ENCODE measurements at regions not wholly inside any gene's neighbourhood (a gene's known extent, or its start where the extent isn't known, plus 50 kb on each side); places are given as distances from the start of the nearest gene placed in this dataset.

GRCh38 chr2:122333932-122334331 is 578.5 kb downstream of the TSN start:
- 0% methylated on average over 2 of the region's 2 CpGs for WGBS (ENCODE audit: insufficient coverage, low coverage, missing lambda C conversion rate)
- H2AFZ ChIP-seq (ENCODE audit: low read depth, low read length): no peak overlapping the region
- H3K79me2 ChIP-seq (ENCODE audit: control insufficient read depth, insufficient read depth, low read length): no peaks in the 10 kb centered on the region
- POLR2A ChIA-PET: interaction anchor here (0.7 kb wide), 1 partner anchor 28 kb away, joined by 3 read pairs; no protein-coding TSS in a partner anchor
- no peak overlapping the region for H3K27ac ChIP-seq (ENCODE audit: extremely low read depth, low read depth, low read length)
- H3K4me1 ChIP-seq (replicated peaks in 1 of 2; ENCODE audit: control insufficient read depth in 2 of 2, insufficient read depth in 2 of 2, low read length in 2 of 2): no peaks in the 10 kb centered on the region
- no peak for ATAC-seq
- no peak for DNase-seq (ENCODE audit: extremely low read depth in 1 of 4, low spot score in 3 of 4)
- intact Hi-C loops (cut with micrococcal nuclease): no loop called here
- no peak overlapping the region for H3K4me3 ChIP-seq
- no peak for FAIRE-seq
- no peaks in the 10 kb centered on the region for H3K9me3 ChIP-seq (replicated peaks; ENCODE audit: control insufficient read depth, insufficient read depth, low read depth, low read length)
- in situ Hi-C loops (cut with MboI): no loop called here
- no peak overlapping the region for H3K4me2 ChIP-seq (ENCODE audit: insufficient read depth, low read length)
- TF ChIP-seq RFX7 (CRISPR knock-in tag; IDR thresholded peaks at IDR 0.05) (no peak), PTBP1 (IDR thresholded peaks at IDR 0.05; ENCODE audit: low read depth, low read length) (no peak), GATAD2A (IDR thresholded peaks at IDR 0.05) (no peak), NCOA1 (IDR thresholded peaks at IDR 0.05; ENCODE audit: low read depth) (no peak), KHSRP (IDR thresholded peaks at IDR 0.05) (no peak), KDM1A (IDR thresholded peaks at IDR 0.05) (no peak), RBM22 (IDR thresholded peaks at IDR 0.05; ENCODE audit: low read depth, low read length, poor library complexity, severe bottlenecking) (no peak), ZNF740 (CRISPR knock-in tag; IDR thresholded peaks at IDR 0.05) (no peak), ZNF740 (tag; IDR thresholded peaks at IDR 0.05) (no peak), SIN3B (IDR thresholded peaks at IDR 0.05; ENCODE audit: low read depth) (no peak), ZNF239 (CRISPR knock-in tag; IDR thresholded peaks at IDR 0.05) (no peak), KAT8 (IDR thresholded peaks at IDR 0.05; ENCODE audit: low read depth) (no peak), POU5F1 (IDR thresholded peaks at IDR 0.05; ENCODE audit: borderline replicate concordance, low read depth, low read length, partially characterized antibody) (no peak), PURB (CRISPR knock-in tag; IDR thresholded peaks at IDR 0.05; ENCODE audit: low read depth) (no peak), IRF9 (tag; IDR thresholded peaks at IDR 0.05) (no peak), MBD2 (IDR thresholded peaks at IDR 0.05; ENCODE audit: borderline replicate concordance, low read depth) (no peak), NCOR1 (IDR thresholded peaks at IDR 0.05) (no peak), KDM5B (IDR thresholded peaks at IDR 0.05; ENCODE audit: insufficient replicate concordance, low read depth, low read length) (no peak)
- BruUV-seq (replicated peaks): no TSS peak
- H3K36me3 ChIP-seq (ENCODE audit: control insufficient read depth, insufficient read depth, low read length): no peaks in the 10 kb centered on the region
- H3K9ac ChIP-seq (ENCODE audit: insufficient read depth in 1 of 2, low read depth in 2 of 2, low read length in 2 of 2): no peak overlapping the region
- CTCF ChIA-PET (ENCODE audit: low intra/inter-chr PET ratio): no interaction called here
- no peaks in the 10 kb centered on the region for H3K9me1 ChIP-seq (ENCODE audit: control insufficient read depth, insufficient read depth, low read length)
- H4K20me1 ChIP-seq (replicated peaks; ENCODE audit: control insufficient read depth, insufficient read depth, low read length): no peaks in the 10 kb centered on the region
- H3K27me3 ChIP-seq (ENCODE audit: control insufficient read depth in 2 of 2, insufficient read depth in 2 of 2, low read length in 2 of 2): no peaks in the 10 kb centered on the region
